DOHH2 (cell line): ENCODE measurements at regions not wholly inside any gene's neighbourhood (a gene's known extent, or its start where the extent isn't known, plus 50 kb on each side); places are given as distances from the start of the nearest gene placed in this dataset.

Experiments
- H3F3A ChIP-seq: fragments of 200-600 bp; sonication (generic), shearing (Covaris generic); 2 replicates; pipeline ENCODE4 v1.6.0; 2016; ENCODE audit warnings: antibody characterized with exemption, mild to moderate bottlenecking; ENCODE audit not compliant: control insufficient read depth, insufficient read depth
- H3K27ac ChIP-seq: fragments of 200-600 bp; sonication (generic); 2 replicates; pipeline ENCODE4 v1.5.1; 2014; ENCODE audit warnings: low read depth, mild to moderate bottlenecking, low read length, moderate library complexity
- H3K27me3 ChIP-seq: fragments of 200-600 bp; sonication (generic); 2 replicates; pipeline ENCODE4 v1.6.1; 2014; ENCODE audit warnings: mild to moderate bottlenecking, low read length, mixed read lengths; ENCODE audit not compliant: control insufficient read depth
- H3K36me3 ChIP-seq: fragments of 200-600 bp; sonication (generic); 2 replicates; pipeline ENCODE4 v1.6.1; 2014; ENCODE audit warnings: mild to moderate bottlenecking, low read length, moderate library complexity, mixed read lengths; ENCODE audit not compliant: control insufficient read depth
- H3K4me1 ChIP-seq: fragments of 200-600 bp; sonication (generic); 2 replicates; pipeline ENCODE4 v1.6.1; 2014; ENCODE audit warnings: mild to moderate bottlenecking, low read length, mixed read lengths; ENCODE audit not compliant: control insufficient read depth
- H3K4me2 ChIP-seq: fragments of 200-600 bp; sonication (generic); 2 replicates; pipeline ENCODE4 v1.6.0; 2014; ENCODE audit warnings: mild to moderate bottlenecking, low read length, moderate library complexity
- H3K4me3 ChIP-seq: fragments of 200-600 bp; sonication (generic); 2 replicates; pipeline ENCODE4 v1.5.1; 2014; ENCODE audit warnings: mild to moderate bottlenecking, low read length, mixed read lengths
- H3K79me2 ChIP-seq: fragments of 200-600 bp; sonication (generic); 2 replicates; pipeline ENCODE4 v1.6.1; 2014; ENCODE audit warnings: mild to moderate bottlenecking, low read length, mixed read lengths; ENCODE audit not compliant: control insufficient read depth
- H3K9me2 ChIP-seq: fragments of 200-600 bp; sonication (generic); replicated peaks from 2 replicates; pipeline ENCODE4 v1.6.1; 2014; ENCODE audit warnings: mild to moderate bottlenecking, low read length, mixed read lengths; ENCODE audit not compliant: control insufficient read depth
- H3K9me3 ChIP-seq: fragments of 200-600 bp; sonication (generic); 2 replicates; pipeline ENCODE4 v1.6.1; 2014; ENCODE audit warnings: antibody characterized with exemption, low read length, mixed read lengths; ENCODE audit not compliant: control insufficient read depth, insufficient read depth
- H4K20me1 ChIP-seq: fragments of 200-600 bp; sonication (generic); 2 replicates; pipeline ENCODE4 v1.6.0; 2014; ENCODE audit warnings: low read depth, mild to moderate bottlenecking, antibody characterized with exemption, low read length, moderate library complexity; ENCODE audit not compliant: control insufficient read depth, insufficient read depth
- CTCF ChIP-seq: fragments of 200-600 bp; sonication (generic); IDR thresholded peaks from one replicate; pipeline ENCODE4 v1.5.1; 2014; ENCODE audit warnings: antibody characterized with exemption, mild to moderate bottlenecking, low read depth, low read length; ENCODE audit not compliant: poor library complexity, severe bottlenecking
- EZH2phosphoT487 ChIP-seq: fragments of 200-600 bp; sonication (generic); IDR thresholded peaks from 2 replicates; pipeline ENCODE4 v1.6.1; 2017; ENCODE audit warnings: borderline replicate concordance, mild to moderate bottlenecking, antibody characterized with exemption, low read length, moderate library complexity, mixed read lengths

GRCh38 chr12:85575120-85576096 lies 260.8 kb downstream of the RASSF9 start:
- TF ChIP-seq CTCF, result peak; percentile 72
- no peak for TF ChIP-seq EZH2phosphoT487
- Histone ChIP-seq H3K36me3 (no peaks in the 10 kb centered on the region), H3K27ac (no peak overlapping the region)

GRCh38 chr12:85580562-85581168 lies 255.5 kb downstream of the RASSF9 start:
- TF ChIP-seq CTCF (no peak), EZH2phosphoT487 (no peak)
- no peaks in the 10 kb centered on the region for H3K9me3 ChIP-seq
- H3K27me3 ChIP-seq, result no peaks in the 10 kb centered on the region; the same call in 1 of the 2 replicates
- H3F3A ChIP-seq, result no peaks in the 10 kb centered on the region
- no peaks in the 10 kb centered on the region for H3K36me3 ChIP-seq
- H3K4me3 ChIP-seq, result no peak overlapping the region
- no peak overlapping the region for H3K27ac ChIP-seq
- no peaks in the 10 kb centered on the region for H4K20me1 ChIP-seq
- no peak overlapping the region for H3K4me2 ChIP-seq
- no peaks in the 10 kb centered on the region for H3K4me1 ChIP-seq
- no peaks in the 10 kb centered on the region for H3K9me2 ChIP-seq
- no peaks in the 10 kb centered on the region for H3K79me2 ChIP-seq

More at GRCh38 chr12:85575120-85576096, 260.8 kb downstream of the RASSF9 start:
- H3K4me2 ChIP-seq, result no peak overlapping the region
- H3K79me2 ChIP-seq, result no peaks in the 10 kb centered on the region
- no peaks in the 10 kb centered on the region for H4K20me1 ChIP-seq
- H3K9me2 ChIP-seq, result no peaks in the 10 kb centered on the region
- no peaks in the 10 kb centered on the region for H3F3A ChIP-seq
- H3K4me3 ChIP-seq, result no peak overlapping the region
- H3K9me3 ChIP-seq, result no peaks in the 10 kb centered on the region
- peaks cover 6% of the 10 kb centered on the region for H3K4me1 ChIP-seq
- no peaks in the 10 kb centered on the region; the same call in 1 of the 2 replicates for H3K27me3 ChIP-seq

GRCh38 chr12:85587158-85587557 lies 249.1 kb downstream of the RASSF9 start:
- Histone ChIP-seq H3K27me3 (no peaks in the 10 kb centered on the region), H3K4me2 (no peak overlapping the region), H3K4me1 (no peaks in the 10 kb centered on the region), H3F3A (no peaks in the 10 kb centered on the region), H3K36me3 (no peaks in the 10 kb centered on the region), H3K27ac (no peak overlapping the region), H3K4me3 (no peak overlapping the region), H3K9me2 (no peaks in the 10 kb centered on the region), H3K79me2 (no peaks in the 10 kb centered on the region), H3K9me3 (no peaks in the 10 kb centered on the region), H4K20me1 (no peaks in the 10 kb centered on the region)
- no peak for TF ChIP-seq CTCF
- TF ChIP-seq EZH2phosphoT487, result no peak
